ENCODE measurements at regions not wholly inside any gene's neighbourhood (a gene's known extent, or its start where the extent isn't known, plus 50 kb on each side); places are given as distances from the start of the nearest gene placed in this dataset.
"Not testable (repeated sequence)": the region's sequence is repeated elsewhere in the genome, so short reads cannot be mapped to it uniquely, and the experiment has no call there.

- no peak for DNase-seq (ENCODE audit: low spot score)
Measured at GRCh38 chrX:152079768-152080167, 58.6 kb downstream of the MAGEA10 start.

DNA sequence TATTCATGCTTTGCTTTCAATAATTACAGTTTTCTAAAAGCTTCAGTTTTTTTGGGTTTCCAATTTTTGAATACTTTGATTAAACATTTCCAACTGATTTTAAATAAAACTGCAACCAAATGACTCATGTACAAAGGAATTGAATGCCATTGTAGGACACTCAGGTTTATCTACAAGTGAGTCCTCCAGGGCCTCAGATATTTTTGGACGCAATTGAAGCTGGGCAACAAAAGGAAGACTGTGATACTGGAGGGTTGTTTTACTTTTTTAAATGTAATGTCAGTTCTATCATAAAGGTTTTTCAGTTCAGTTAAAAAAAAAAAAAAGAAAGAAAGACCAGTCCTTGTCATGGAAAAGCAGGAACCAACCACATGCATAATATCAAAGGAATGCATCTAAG, 64.2 kb downstream of the MAGEA10 start:
- DNase-seq (ENCODE audit: low spot score), result no peak

- DNase-seq (ENCODE audit: low spot score), result peak; percentile 48
Measured at GRCh38 chrX:152072236-152072635, 66.1 kb downstream of the MAGEA10 start.

DNA sequence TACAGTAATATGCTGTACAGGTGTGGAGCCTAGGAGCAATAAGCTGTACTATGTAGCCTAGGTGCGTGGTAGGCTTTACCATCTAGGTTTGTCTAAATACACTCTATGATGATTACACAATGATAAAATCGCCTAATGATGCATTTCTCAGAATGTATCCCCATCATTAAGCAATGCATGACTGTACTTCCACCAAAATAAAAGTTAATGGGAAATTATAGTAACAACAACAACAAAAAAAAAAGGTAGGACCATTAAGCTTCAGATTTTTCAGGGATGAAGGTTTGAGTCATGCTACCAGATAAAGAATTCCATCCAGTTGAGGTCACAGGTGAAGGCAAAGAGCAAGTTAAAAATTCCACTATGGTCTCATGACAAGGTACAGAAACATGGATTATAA, 68.2 kb downstream of the MAGEA10 start:
- no peak for DNase-seq (ENCODE audit: low spot score)

DNA sequence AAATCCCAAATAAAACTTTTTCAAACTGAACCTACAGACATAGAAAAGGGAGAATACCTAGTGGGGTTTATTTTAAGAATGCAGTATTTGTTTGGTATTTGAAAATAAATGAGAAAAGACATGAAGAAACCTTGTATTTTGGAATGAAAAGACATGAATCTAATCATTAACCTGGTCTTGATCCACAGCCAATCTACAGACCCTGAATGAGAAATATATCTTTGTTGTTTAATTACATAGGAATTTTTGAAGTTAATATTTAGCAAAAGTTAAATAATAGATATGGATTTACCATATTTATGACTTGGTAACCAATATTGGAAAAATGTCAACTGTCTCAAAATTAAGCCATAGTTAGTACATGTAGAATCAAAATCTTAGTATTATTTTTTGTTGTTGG, 76.8 kb downstream of the MAGEA10 start:
- DNase-seq (ENCODE audit: low spot score), result no peak

- DNase-seq (ENCODE audit: low spot score), result no peak
Measured at GRCh38 chrX:152061083-152061482, 77.3 kb downstream of the MAGEA10 start.

DNA sequence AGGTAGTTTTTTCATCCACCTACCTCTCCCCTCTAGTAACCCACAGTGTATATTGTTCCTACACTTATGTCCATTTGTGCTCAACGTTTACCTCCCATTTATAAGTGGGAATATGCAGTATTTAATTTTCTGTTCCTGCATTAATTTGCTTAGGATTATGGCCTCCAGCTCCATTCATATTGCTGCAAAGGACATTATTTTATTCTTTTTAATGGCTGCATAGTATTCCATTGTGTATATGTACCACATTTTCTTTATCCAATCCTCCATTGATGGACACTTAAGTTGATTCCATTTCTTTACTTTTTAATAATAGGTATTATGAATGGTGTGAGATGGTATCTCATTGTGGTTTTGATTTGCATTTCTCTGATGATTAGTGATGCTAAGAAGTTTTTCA, 76.1 kb upstream of the GABRE start:
- DNase-seq (ENCODE audit: low spot score), result not testable (repeated sequence)

- DNase-seq (ENCODE audit: low spot score), result no peak
Measured at GRCh38 chrX:152044383-152044782, 69.9 kb upstream of the GABRE start.

DNA sequence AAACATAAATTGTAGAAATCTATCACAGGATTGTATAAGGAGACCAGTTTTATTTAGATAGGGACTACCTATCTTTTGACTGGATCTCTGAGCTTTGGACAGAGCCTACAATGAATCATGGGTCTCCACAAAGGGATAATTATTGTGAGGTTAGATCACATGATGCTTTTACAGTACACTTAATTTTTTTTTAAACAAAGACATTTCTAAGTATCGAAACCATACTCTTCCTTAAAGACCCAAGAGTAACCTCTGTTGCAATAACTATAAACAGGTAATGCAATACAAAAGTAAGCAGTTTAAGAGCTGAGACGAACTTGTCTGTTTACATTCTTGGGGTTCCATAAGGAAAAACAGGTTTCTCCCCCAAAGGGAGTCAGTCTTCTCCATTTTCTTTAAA, 64.3 kb upstream of the GABRE start:
- no peak for DNase-seq (ENCODE audit: low spot score)

- DNase-seq (ENCODE audit: low spot score), result no peak
Measured at GRCh38 chrX:152037183-152037582, 62.7 kb upstream of the GABRE start.

DNA sequence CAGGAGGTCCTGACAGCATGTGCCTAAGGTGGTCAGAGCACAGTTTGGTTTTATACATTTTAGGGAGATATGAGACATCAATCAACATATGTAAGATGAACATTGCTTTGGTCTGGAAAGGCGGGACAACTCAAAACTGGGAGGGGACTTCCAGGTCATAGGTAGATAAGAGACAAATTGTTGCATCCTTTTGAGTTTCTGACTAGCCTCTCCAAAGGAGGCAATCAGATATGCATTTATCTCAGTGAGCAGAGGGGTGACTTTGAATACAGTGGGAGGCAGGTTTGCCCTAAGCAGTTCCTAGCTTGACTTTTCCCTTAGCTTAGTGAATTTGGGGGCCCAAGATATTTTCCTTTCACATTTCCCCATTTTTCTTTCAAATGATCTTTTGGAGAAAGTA, 56.9 kb upstream of the GABRE start:
- DNase-seq (ENCODE audit: low spot score), result not testable (repeated sequence)

GRCh38 chrX:152028579-152028978, 54.1 kb upstream of the GABRE start:
- no peak for DNase-seq (ENCODE audit: low spot score)

GRCh38 chrX:152025656-152026440, 51.4 kb upstream of the GABRE start:
- DNase-seq (ENCODE audit: low spot score), result no peak

DNA sequence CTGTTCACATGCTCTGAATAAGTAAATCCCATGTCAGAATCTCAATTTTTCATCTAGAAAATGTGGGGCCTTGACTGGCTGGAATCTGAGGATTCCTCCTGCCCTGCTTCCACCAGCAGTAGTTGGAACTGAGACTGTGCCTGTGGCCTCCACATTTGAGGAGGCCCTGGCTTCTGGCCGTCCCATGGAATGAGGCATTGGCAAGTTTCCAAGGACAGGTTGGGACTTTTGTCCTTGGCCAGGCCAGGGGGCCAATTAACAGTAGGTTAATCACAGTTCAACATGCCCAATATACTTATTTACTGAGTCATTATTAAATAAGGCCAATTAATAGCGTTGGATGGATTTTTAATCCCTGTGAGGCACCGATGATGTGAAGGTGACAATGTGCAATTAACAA, 50.2 kb upstream of the GABRE start:
- DNase-seq (ENCODE audit: low spot score), result no peak

All from SW480 (cell line).